ENCODE measurements at regions not wholly inside any gene's neighbourhood (a gene's known extent, or its start where the extent isn't known, plus 50 kb on each side); places are given as distances from the start of the nearest gene placed in this dataset.
"Not testable (repeated sequence)": the region's sequence is repeated elsewhere in the genome, so short reads cannot be mapped to it uniquely, and the experiment has no call there.

- H3K4me3 ChIP-seq (ENCODE audit: low read depth, low read length) = no peak overlapping the region
- no peak for DNase-seq (ENCODE audit: low read depth)
- TF ChIP-seq CTCF (conservative IDR thresholded peaks at IDR 0.05; ENCODE audit: low read depth, low read length) = no peak
Observed at GRCh38 chr3:177249203-177249602, 51.9 kb upstream of the TBL1XR1 start.

- TF ChIP-seq CTCF (conservative IDR thresholded peaks at IDR 0.05; ENCODE audit: low read depth, low read length) = no peak
- peak; percentile 23 for DNase-seq (ENCODE audit: low read depth)
- H3K4me3 ChIP-seq (ENCODE audit: low read depth, low read length) = no peak overlapping the region
Observed at GRCh38 chr3:177250151-177250550, 52.9 kb upstream of the TBL1XR1 start.

GRCh38 chr3:177251755-177252154, 54.5 kb upstream of the TBL1XR1 start:
- DNase-seq (ENCODE audit: low read depth) = no peak
- H3K4me3 ChIP-seq (ENCODE audit: low read depth, low read length) = no peak overlapping the region
- TF ChIP-seq CTCF (conservative IDR thresholded peaks at IDR 0.05; ENCODE audit: low read depth, low read length) = no peak

- peak; percentile 23 for DNase-seq (ENCODE audit: low read depth)
- TF ChIP-seq CTCF (conservative IDR thresholded peaks at IDR 0.05; ENCODE audit: low read depth, low read length) = no peak
- H3K4me3 ChIP-seq (ENCODE audit: low read depth, low read length) = no peak overlapping the region
Observed at GRCh38 chr3:177257006-177257405, 59.7 kb upstream of the TBL1XR1 start.

- TF ChIP-seq CTCF (conservative IDR thresholded peaks at IDR 0.05; ENCODE audit: low read depth, low read length) = no peak
- H3K4me3 ChIP-seq (ENCODE audit: low read depth, low read length) = no peak overlapping the region
- no peak for DNase-seq (ENCODE audit: low read depth)
Observed at GRCh38 chr3:177257625-177258024, 60.3 kb upstream of the TBL1XR1 start.

- no peak for TF ChIP-seq CTCF (conservative IDR thresholded peaks at IDR 0.05; ENCODE audit: low read depth, low read length)
- peak; percentile 44 for DNase-seq (ENCODE audit: low read depth)
Observed at GRCh38 chr3:177262396-177262795, 65.1 kb upstream of the TBL1XR1 start.

GRCh38 chr3:177263615-177264368, 66.5 kb upstream of the TBL1XR1 start:
- no peak for TF ChIP-seq CTCF (conservative IDR thresholded peaks at IDR 0.05; ENCODE audit: low read depth, low read length)
- H3K4me3 ChIP-seq (ENCODE audit: low read depth, low read length) = no peak overlapping the region
- DNase-seq (ENCODE audit: low read depth) = peak; percentile 46

More at GRCh38 chr3:177262396-177262795, 65.1 kb upstream of the TBL1XR1 start:
- no peak overlapping the region for H3K4me3 ChIP-seq (ENCODE audit: low read depth, low read length)

- not testable (repeated sequence) for DNase-seq (ENCODE audit: low read depth); H3K4me3 ChIP-seq (ENCODE audit: low read depth, low read length)
Observed at GRCh38 chr3:177271811-177272501, 74.7 kb upstream of the TBL1XR1 start.

All from choroid plexus epithelial cell (primary cell).